H1 (cell line): ENCODE measurements at regions not wholly inside any gene's neighbourhood (a gene's known extent, or its start where the extent isn't known, plus 50 kb on each side); places are given as distances from the start of the nearest gene placed in this dataset.

ENCODE experiments used
- ASH2L ChIP-seq: fragments of 200-600, 300-600 bp; sonication (generic); IDR thresholded peaks from one replicate; pipeline ENCODE4 v1.7.1; 2017; ENCODE audit warnings: low read length
- CBX5 ChIP-seq: fragments of 300-800, 300-1000 bp; sonication (generic); IDR thresholded peaks from 2 replicates; pipeline ENCODE4 v1.7.1; 2016; ENCODE audit warnings: antibody characterized with exemption, low read length, low read depth

GRCh38 chr1:116260115-116260514 is 112.9 kb upstream of the ATP1A1 start (continued):
- TF ChIP-seq ASH2L (no peak), CBX5 (no peak)
